ENCODE measurements at regions not wholly inside any gene's neighbourhood (a gene's known extent, or its start where the extent isn't known, plus 50 kb on each side); places are given as distances from the start of the nearest gene placed in this dataset.

DNA sequence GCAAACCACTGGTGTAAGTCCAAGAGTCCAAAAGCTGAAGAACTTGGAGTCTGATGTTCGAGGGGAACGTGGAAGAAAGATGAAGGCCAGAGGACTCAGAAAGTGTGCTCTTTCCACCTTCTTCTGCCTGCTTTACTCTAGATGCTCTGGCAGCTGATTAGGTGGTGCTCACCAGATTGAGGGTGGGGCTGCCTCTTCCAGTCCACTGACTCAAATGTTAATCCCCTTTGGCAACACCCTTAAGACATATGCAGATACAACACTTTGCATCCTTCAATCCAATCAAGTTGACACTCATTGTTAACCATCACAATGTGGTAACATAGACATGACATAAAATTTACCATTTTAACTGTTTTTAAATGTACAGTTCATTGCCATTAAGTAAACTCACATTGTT is 249.5 kb downstream of the COG6 start:
- intact Hi-C loops (cut with DNase I; ENCODE audit: low total_unique reads) = no loop called here
- Histone ChIP-seq H3K9me3 (no peaks in the 10 kb centered on the region), H3K4me1 (peaks cover 0 to 9% (median 4%) of the 10 kb centered on the region in 4 donors), H3K4me3 (no peak overlapping the region), H3K27ac (no peak overlapping the region), H3K36me3 (no peaks in the 10 kb centered on the region), H3K27me3 (no peaks in the 10 kb centered on the region)
- no peak for DNase-seq
- TF ChIP-seq, protein P1, sequence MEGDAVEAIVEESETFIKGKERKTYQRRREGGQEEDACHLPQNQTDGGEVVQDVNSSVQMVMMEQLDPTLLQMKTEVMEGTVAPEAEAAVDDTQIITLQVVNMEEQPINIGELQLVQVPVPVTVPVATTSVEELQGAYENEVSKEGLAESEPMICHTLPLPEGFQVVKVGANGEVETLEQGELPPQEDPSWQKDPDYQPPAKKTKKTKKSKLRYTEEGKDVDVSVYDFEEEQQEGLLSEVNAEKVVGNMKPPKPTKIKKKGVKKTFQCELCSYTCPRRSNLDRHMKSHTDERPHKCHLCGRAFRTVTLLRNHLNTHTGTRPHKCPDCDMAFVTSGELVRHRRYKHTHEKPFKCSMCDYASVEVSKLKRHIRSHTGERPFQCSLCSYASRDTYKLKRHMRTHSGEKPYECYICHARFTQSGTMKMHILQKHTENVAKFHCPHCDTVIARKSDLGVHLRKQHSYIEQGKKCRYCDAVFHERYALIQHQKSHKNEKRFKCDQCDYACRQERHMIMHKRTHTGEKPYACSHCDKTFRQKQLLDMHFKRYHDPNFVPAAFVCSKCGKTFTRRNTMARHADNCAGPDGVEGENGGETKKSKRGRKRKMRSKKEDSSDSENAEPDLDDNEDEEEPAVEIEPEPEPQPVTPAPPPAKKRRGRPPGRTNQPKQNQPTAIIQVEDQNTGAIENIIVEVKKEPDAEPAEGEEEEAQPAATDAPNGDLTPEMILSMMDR (IDR thresholded peaks at IDR 0.05) = no peak
- no peak for TF ChIP-seq EP300 (IDR thresholded peaks at IDR 0.05)
- TF ChIP-seq POLR2AphosphoS5 (IDR thresholded peaks at IDR 0.05) = no peak
- no peak for TF ChIP-seq POLR2A (IDR thresholded peaks at IDR 0.05)
- WGBS, 5 donors = 92 to 100% (median 98%) methylated on average over 2 of the region's 2 CpGs

- H3K27me3 ChIP-seq = no peaks in the 10 kb centered on the region
- H3K9me3 ChIP-seq = no peaks in the 10 kb centered on the region
- no peak overlapping the region for H3K27ac ChIP-seq
- H3K4me1 ChIP-seq = no peaks in the 10 kb centered on the region
- intact Hi-C loops (cut with DNase I; ENCODE audit: low total_unique reads) = no loop called here
- no peaks in the 10 kb centered on the region for H3K36me3 ChIP-seq
- TF ChIP-seq, protein P1 (IDR thresholded peaks at IDR 0.05) = no peak
- TF ChIP-seq POLR2A (IDR thresholded peaks at IDR 0.05) (no peak), EP300 (IDR thresholded peaks at IDR 0.05) (no peak), POLR2AphosphoS5 (IDR thresholded peaks at IDR 0.05) (no peak)
- no peak overlapping the region for H3K4me3 ChIP-seq
- DNase-seq = no peak
- WGBS, 5 donors = 72 to 89% (median 81%) methylated on average over 3 of the region's 3 CpGs
Observed at GRCh38 chr13:39909634-39910033, 254.2 kb downstream of the COG6 start.

DNA sequence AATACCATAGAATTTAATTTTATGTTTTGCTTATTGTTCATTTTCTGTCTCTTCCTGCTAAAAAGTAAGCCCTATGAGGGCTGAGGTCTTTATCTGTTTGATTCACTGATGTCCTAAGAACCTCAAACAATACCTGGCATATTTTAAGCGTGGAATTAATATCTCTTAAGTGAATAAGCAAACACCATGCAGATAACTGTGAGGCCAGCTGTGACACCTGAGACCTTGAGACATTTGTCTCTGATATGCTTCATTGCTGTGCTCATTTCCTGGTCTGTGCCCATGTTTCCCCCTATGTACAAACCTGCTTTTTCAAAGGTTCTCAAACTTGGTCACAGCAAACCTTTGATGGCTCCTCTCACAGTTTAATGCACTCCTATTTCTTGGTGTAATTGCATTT is 254.6 kb downstream of the COG6 start:
- Histone ChIP-seq H3K27me3 (no peaks in the 10 kb centered on the region), H3K27ac (no peak overlapping the region), H3K9me3 (no peaks in the 10 kb centered on the region), H3K36me3 (no peaks in the 10 kb centered on the region), H3K4me3 (no peak overlapping the region), H3K4me1 (no peaks in the 10 kb centered on the region)
- WGBS, 5 donors = 27 to 44% (median 38%) methylated on average over 1 of the region's 1 CpG
- intact Hi-C loops (cut with DNase I; ENCODE audit: low total_unique reads) = no loop called here
- DNase-seq = no peak
- TF ChIP-seq, protein P1 (IDR thresholded peaks at IDR 0.05) = no peak
- no peak for TF ChIP-seq POLR2AphosphoS5 (IDR thresholded peaks at IDR 0.05)
- TF ChIP-seq EP300 (IDR thresholded peaks at IDR 0.05) = no peak
- TF ChIP-seq POLR2A (IDR thresholded peaks at IDR 0.05) = no peak

DNA sequence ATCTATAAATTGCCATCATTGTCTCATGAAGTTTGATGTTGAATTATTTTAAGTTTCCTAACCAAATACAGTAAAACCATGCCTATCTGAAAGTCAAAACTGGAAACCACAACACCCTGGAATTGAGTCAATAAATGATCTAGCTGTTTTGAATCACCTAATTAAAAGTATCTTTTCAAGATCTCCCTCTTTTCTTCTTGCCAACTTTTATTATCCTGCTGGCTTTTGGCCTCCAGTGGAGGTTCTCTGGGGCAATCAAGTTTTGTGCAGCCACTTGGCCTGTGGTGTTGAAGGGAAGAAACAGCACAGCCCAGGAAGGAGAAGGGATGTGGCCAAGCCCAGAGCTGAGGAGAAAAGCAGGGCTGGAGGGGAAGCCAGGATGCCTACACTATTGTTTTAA is 255.4 kb downstream of the COG6 start:
- H3K27me3 ChIP-seq = no peaks in the 10 kb centered on the region
- no peaks in the 10 kb centered on the region for H3K36me3 ChIP-seq
- DNase-seq = no peak
- no peaks in the 10 kb centered on the region for H3K9me3 ChIP-seq
- TF ChIP-seq POLR2AphosphoS5 (IDR thresholded peaks at IDR 0.05) = no peak
- TF ChIP-seq, protein P1 (IDR thresholded peaks at IDR 0.05) = no peak
- no peak for TF ChIP-seq EP300 (IDR thresholded peaks at IDR 0.05)
- TF ChIP-seq POLR2A (IDR thresholded peaks at IDR 0.05) = no peak
- no peak overlapping the region for H3K4me3 ChIP-seq
- H3K4me1 ChIP-seq = no peaks in the 10 kb centered on the region
- intact Hi-C loops (cut with DNase I; ENCODE audit: low total_unique reads) = no loop called here
- no peak overlapping the region for H3K27ac ChIP-seq
